CD8-positive, alpha-beta memory T cell (primary cell): ENCODE measurements at regions not wholly inside any gene's neighbourhood (a gene's known extent, or its start where the extent isn't known, plus 50 kb on each side); places are given as distances from the start of the nearest gene placed in this dataset.

ENCODE experiments used
- CTCF ChIA-PET: fragments of 350-600 bp; sonication (Branson Sonifier 250); formaldehyde crosslinking; loops from one replicate; lab custom pipeline; 2021; ENCODE audit warnings: antibody characterized with exemption; lab: Charles Lee
- POLR2A ChIA-PET: fragments of 350-600 bp; sonication (Branson Sonifier 250); formaldehyde crosslinking; loops from one replicate; lab custom pipeline; 2021; ENCODE audit warnings: antibody characterized with exemption; lab: Charles Lee
- DNase-seq, 5 donors: peaks; one replicate each; pipeline versions ENCODE4 v3.0.0 to v3.0.0-alpha.2; 2020 to 2022; ENCODE audit warnings: mixed read lengths in 1 of 5
- H3K27ac ChIP-seq: one replicate; pipeline ENCODE4 v1.7.0; 2013; ENCODE audit warnings: low read depth, mild to moderate bottlenecking, low read length, moderate library complexity
- H3K27me3 ChIP-seq: 2 replicates; pipeline ENCODE4 v1.7.0; 2013; ENCODE audit warnings: low read length, mild to moderate bottlenecking; ENCODE audit not compliant: insufficient read depth, poor library complexity, severe bottlenecking
- H3K36me3 ChIP-seq: 2 replicates; pipeline ENCODE4 v1.7.0; 2013; ENCODE audit warnings: mild to moderate bottlenecking, low read length, moderate library complexity; ENCODE audit not compliant: insufficient read depth
- H3K4me1 ChIP-seq: 2 replicates; pipeline ENCODE4 v1.7.0; 2013; ENCODE audit warnings: mild to moderate bottlenecking, low read length, moderate library complexity; ENCODE audit not compliant: insufficient read depth
- H3K4me3 ChIP-seq: 2 replicates; pipeline ENCODE4 v1.7.0; 2013; ENCODE audit warnings: mild to moderate bottlenecking, low read length
- H3K9me3 ChIP-seq: 2 replicates; pipeline ENCODE4 v1.7.0; 2013; ENCODE audit warnings: mild to moderate bottlenecking, low read length
- H3K27ac Mint-ChIP-seq, 8 donors: one replicate each; pipeline ENCODE4 v1.8.0; 2020 to 2021; ENCODE audit warnings: mixed read lengths in 8 of 8, mild to moderate bottlenecking in 6 of 8, inconsistent platforms in 3 of 8, moderate library complexity in 3 of 8
- H3K27me3 Mint-ChIP-seq, 2 donors: one replicate each; pipeline ENCODE4 v1.8.0; 2020 to 2021; ENCODE audit warnings: mixed read lengths in 2 of 2, mild to moderate bottlenecking in 1 of 2, moderate library complexity in 1 of 2
- H3K36me3 Mint-ChIP-seq, 3 donors: one replicate each; pipeline ENCODE4 v1.8.0; 2020 to 2021; ENCODE audit warnings: mixed read lengths in 3 of 3, inconsistent platforms in 1 of 3, mild to moderate bottlenecking in 1 of 3
- H3K4me1 Mint-ChIP-seq, 3 donors: one replicate each; pipeline ENCODE4 v1.8.0; 2020 to 2021; ENCODE audit warnings: mixed read lengths in 3 of 3, inconsistent platforms in 1 of 3, mild to moderate bottlenecking in 1 of 3
- H3K4me3 Mint-ChIP-seq, 7 donors: one replicate each; pipeline ENCODE4 v1.8.0; 2020 to 2021; ENCODE audit warnings: mixed read lengths in 7 of 7, mild to moderate bottlenecking in 6 of 7, moderate library complexity in 4 of 7, inconsistent platforms in 2 of 7
- H3K9me3 Mint-ChIP-seq, 5 donors: one replicate each; pipeline ENCODE4 v1.8.0; 2020 to 2022; ENCODE audit warnings: mixed read lengths in 5 of 5, mild to moderate bottlenecking in 3 of 5, moderate library complexity in 2 of 5, inconsistent platforms in 1 of 5

DNA sequence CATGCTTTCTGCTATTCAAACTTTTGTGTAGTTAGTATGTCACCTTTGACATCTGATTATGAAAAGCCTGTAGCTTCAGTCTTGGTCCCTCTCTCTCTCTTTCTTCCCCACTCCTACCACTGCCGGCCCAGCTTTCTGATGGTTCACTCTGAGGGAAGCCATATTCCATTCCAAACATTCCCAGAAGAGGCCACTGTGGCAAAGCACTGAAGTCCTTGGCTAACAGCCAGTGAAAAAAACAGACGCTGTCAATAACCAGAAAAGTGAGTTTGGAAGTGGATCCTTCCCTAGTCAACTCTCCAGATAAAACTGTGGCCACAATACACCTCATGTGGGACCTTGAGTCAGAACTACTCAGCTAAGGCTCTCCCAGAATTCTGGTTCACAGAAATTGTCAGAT is 950.7 kb upstream of the PHF14 start:
- ChIA-PET CTCF (no interaction called here), POLR2A (no interaction called here)
- H3K9me3 Mint-ChIP-seq = peaks cover 0 to 19% (median 11%) of the 10 kb centered on the region in 5 donors
- H3K27me3 Mint-ChIP-seq = no peaks in the 10 kb centered on the region
- no peaks in the 10 kb centered on the region for H3K36me3 Mint-ChIP-seq
- Histone ChIP-seq H3K27me3 (no peaks in the 10 kb centered on the region), H3K27ac (no peak overlapping the region), H3K4me3 (no peak overlapping the region), H3K9me3 (no peaks in the 10 kb centered on the region), H3K4me1 (no peaks in the 10 kb centered on the region), H3K36me3 (no peaks in the 10 kb centered on the region)
- H3K27ac Mint-ChIP-seq = no peak overlapping the region
- H3K4me1 Mint-ChIP-seq = no peaks in the 10 kb centered on the region
- H3K4me3 Mint-ChIP-seq = no peak overlapping the region
- no peak for DNase-seq

DNA sequence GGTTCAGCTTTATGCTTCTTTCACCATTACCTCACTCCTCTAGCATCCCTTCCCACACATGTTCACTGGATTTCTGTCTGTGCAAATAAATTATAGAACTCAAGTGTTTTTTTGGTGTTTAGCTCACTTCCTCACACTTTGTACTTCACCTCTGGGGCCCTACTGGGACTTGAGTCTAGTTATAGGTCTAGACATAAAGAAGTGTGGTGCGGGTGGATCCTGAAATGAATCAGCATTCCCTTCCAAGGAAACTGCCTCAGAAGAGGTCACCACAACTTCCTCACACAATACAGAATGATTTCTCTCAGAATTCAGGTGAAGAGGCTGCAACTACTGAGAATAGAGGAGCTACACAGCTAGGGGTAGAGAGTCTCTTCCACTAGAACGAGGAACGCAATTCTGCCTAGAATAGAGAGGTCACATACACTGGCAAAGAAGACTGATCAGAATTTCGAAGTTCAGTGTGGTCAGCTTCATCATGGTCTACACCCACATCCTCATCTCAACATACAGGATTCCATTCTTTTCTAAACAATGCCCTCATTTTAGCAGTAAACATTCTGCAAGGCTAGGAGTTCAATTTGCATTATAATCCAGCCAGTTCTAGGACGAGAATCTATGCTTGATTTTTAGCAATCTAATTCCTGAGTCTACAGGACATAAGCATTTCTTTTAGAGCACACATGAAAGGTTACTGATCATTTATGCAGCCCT is 938.7 kb upstream of the PHF14 start:
- no peaks in the 10 kb centered on the region for H3K4me1 Mint-ChIP-seq
- H3K4me3 Mint-ChIP-seq = no peak overlapping the region
- Histone ChIP-seq H3K9me3 (no peaks in the 10 kb centered on the region), H3K27ac (no peak overlapping the region), H3K4me3 (no peak overlapping the region), H3K27me3 (no peaks in the 10 kb centered on the region), H3K4me1 (no peaks in the 10 kb centered on the region), H3K36me3 (no peaks in the 10 kb centered on the region)
- peaks cover 0 to 10% (median 4%) of the 10 kb centered on the region in 5 donors for H3K9me3 Mint-ChIP-seq
- no peaks in the 10 kb centered on the region for H3K27me3 Mint-ChIP-seq
- ChIA-PET POLR2A (no interaction called here), CTCF (no interaction called here)
- peaks cover 0 to 1% (median 0%) of the 10 kb centered on the region in 3 donors for H3K36me3 Mint-ChIP-seq
- no peak for DNase-seq
- H3K27ac Mint-ChIP-seq = no peak overlapping the region

DNA sequence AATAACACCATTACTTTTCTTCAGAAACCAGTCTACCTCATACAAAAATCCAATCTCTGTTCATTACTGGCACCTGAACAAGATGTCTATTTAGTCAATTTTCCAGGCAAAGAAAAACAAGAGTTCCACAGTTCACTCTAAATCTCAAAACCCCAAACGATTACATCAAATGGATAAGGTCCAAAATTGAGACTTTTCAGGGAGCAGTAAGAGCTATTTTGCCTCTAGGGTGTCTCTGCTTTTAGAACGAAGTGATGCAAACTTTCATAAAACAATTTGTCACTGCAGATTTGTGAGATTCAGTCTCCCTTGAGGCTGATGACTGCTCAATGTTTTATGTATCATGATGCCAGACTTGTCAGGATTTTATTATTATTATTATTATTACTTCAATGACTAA is 937.0 kb upstream of the PHF14 start:
- no peaks in the 10 kb centered on the region for H3K27me3 ChIP-seq
- ChIA-PET CTCF (no interaction called here), POLR2A (no interaction called here)
- H3K27ac Mint-ChIP-seq = no peak overlapping the region
- no peaks in the 10 kb centered on the region for H3K9me3 ChIP-seq
- no peaks in the 10 kb centered on the region for H3K4me1 ChIP-seq
- H3K9me3 Mint-ChIP-seq = peaks cover 0 to 8% (median 4%) of the 10 kb centered on the region in 5 donors
- no peaks in the 10 kb centered on the region for H3K27me3 Mint-ChIP-seq
- no peak overlapping the region for H3K27ac ChIP-seq
- H3K4me3 Mint-ChIP-seq = no peak overlapping the region
- no peak overlapping the region for H3K4me3 ChIP-seq
- DNase-seq = no peak
- no peaks in the 10 kb centered on the region for H3K36me3 ChIP-seq
- no peaks in the 10 kb centered on the region for H3K4me1 Mint-ChIP-seq
- peaks cover 0 to 1% (median 0%) of the 10 kb centered on the region in 3 donors for H3K36me3 Mint-ChIP-seq

DNA sequence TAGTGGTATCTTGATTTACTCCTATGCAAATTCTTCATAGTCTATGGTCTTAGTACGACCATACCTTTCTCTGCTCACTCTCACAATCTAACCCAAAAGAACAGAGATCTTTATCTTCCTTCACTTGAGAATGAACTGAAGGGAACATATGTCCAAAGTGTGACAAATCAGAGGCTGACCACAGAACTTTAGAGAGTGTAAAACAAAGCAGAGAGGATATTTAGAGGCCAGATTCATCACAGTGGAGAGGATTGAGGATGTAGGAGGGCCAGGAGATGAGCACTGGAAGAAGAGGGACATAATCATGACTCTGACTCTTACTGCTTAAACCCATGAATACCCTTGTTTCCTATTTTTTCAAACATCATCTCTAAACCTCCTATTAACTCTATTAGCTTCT is 935.3 kb upstream of the PHF14 start:
- H3K27ac ChIP-seq = no peak overlapping the region
- Mint-ChIP-seq H3K36me3 (peaks cover 0 to 1% (median 0%) of the 10 kb centered on the region in 3 donors), H3K4me1 (no peaks in the 10 kb centered on the region), H3K4me3 (no peak overlapping the region), H3K9me3 (peaks cover 0 to 8% (median 2%) of the 10 kb centered on the region in 5 donors), H3K27ac (no peak overlapping the region), H3K27me3 (no peaks in the 10 kb centered on the region)
- CTCF ChIA-PET = no interaction called here
- no peak overlapping the region for H3K4me3 ChIP-seq
- H3K4me1 ChIP-seq = no peaks in the 10 kb centered on the region
- no peak for DNase-seq
- H3K9me3 ChIP-seq = no peaks in the 10 kb centered on the region
- H3K36me3 ChIP-seq = no peaks in the 10 kb centered on the region
- POLR2A ChIA-PET = no interaction called here
- no peaks in the 10 kb centered on the region for H3K27me3 ChIP-seq

DNA sequence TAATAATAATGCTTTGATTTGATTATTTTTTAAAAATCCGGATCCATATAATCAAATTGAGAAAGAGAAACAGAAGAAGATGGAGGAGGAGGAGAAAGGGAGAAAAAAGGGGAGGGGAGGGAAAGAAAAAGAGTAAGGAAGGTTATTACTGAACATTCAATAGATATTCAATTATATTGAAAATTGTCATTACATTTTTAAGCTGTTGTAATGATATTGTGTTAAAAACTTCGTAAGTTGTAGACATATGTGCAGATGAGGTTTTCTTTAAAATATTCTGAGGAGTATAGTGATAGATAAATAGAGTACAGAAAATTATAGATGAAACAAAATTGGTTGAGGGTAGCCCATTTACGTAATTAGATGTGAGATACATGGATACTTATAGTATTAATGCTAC is 933.0 kb upstream of the PHF14 start:
- no peaks in the 10 kb centered on the region for H3K36me3 Mint-ChIP-seq
- no peaks in the 10 kb centered on the region for H3K27me3 ChIP-seq
- no peaks in the 10 kb centered on the region for H3K4me1 ChIP-seq
- no peak overlapping the region for H3K4me3 Mint-ChIP-seq
- no peak overlapping the region for H3K27ac ChIP-seq
- H3K27me3 Mint-ChIP-seq = no peaks in the 10 kb centered on the region
- H3K9me3 ChIP-seq = no peaks in the 10 kb centered on the region
- CTCF ChIA-PET = no interaction called here
- H3K36me3 ChIP-seq = no peaks in the 10 kb centered on the region
- no peaks in the 10 kb centered on the region for H3K4me1 Mint-ChIP-seq
- no peak for DNase-seq
- no peak overlapping the region for H3K27ac Mint-ChIP-seq
- H3K4me3 ChIP-seq = no peak overlapping the region
- peaks cover 0 to 5% (median 0%) of the 10 kb centered on the region in 5 donors for H3K9me3 Mint-ChIP-seq
- POLR2A ChIA-PET = no interaction called here

DNA sequence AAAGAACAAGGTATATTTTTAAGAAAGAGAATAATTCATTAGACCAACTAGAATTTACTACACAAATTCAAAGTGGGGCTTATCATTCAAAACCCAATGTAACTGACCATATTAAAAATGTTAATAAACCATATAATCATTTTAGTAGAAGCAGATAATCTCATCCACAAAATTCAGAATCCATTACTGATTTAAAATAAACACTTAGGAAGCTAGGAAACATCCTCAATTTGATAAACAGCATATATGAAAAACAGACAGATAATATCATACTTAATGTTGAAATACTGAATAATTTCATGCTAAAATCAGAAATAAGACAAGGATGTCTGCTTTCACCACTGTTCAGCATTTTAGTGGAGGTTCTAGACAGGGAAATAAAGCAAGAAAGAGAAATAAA is 902.8 kb upstream of the PHF14 start:
- Mint-ChIP-seq H3K36me3 (no peaks in the 10 kb centered on the region), H3K27ac (no peak overlapping the region), H3K27me3 (peaks cover 0 to 1% of the 10 kb centered on the region in 2 donors), H3K4me3 (no peak overlapping the region), H3K4me1 (no peaks in the 10 kb centered on the region), H3K9me3 (peaks cover 0 to 21% (median 6%) of the 10 kb centered on the region in 5 donors)
- ChIA-PET POLR2A (no interaction called here), CTCF (no interaction called here)
- Histone ChIP-seq H3K27ac (no peak overlapping the region), H3K27me3 (no peaks in the 10 kb centered on the region), H3K4me3 (no peak overlapping the region), H3K4me1 (no peaks in the 10 kb centered on the region), H3K9me3 (no peaks in the 10 kb centered on the region), H3K36me3 (no peaks in the 10 kb centered on the region)
- no peak for DNase-seq

DNA sequence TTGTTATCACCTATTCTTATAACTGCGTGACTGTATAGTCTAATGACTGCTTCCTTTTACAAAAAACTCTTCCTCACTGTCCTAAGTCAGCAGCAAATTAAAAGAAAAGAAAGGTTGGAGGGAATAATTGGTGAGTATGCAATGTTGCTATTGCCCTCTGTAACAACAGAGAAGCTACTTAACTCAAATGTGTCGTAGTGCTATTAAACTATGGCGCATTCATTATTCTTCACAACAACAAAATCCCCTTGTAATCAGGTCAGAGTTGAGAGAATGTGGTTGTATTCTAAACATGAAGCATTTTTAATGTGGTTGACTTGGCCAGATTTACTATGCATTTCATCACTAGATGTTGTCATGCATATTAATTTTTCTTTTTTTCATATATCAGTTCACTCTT is 897.8 kb upstream of the PHF14 start:
- Histone ChIP-seq H3K27ac (no peak overlapping the region), H3K27me3 (no peaks in the 10 kb centered on the region), H3K4me3 (no peak overlapping the region), H3K4me1 (no peaks in the 10 kb centered on the region), H3K36me3 (no peaks in the 10 kb centered on the region), H3K9me3 (no peaks in the 10 kb centered on the region)
- Mint-ChIP-seq H3K36me3 (no peaks in the 10 kb centered on the region), H3K27ac (no peak overlapping the region), H3K27me3 (peaks cover 0 to 1% of the 10 kb centered on the region in 2 donors), H3K9me3 (peaks cover 1 to 16% (median 7%) of the 10 kb centered on the region in 5 donors), H3K4me1 (no peaks in the 10 kb centered on the region), H3K4me3 (no peak overlapping the region)
- no peak for DNase-seq
- ChIA-PET CTCF (no interaction called here), POLR2A (no interaction called here)

DNA sequence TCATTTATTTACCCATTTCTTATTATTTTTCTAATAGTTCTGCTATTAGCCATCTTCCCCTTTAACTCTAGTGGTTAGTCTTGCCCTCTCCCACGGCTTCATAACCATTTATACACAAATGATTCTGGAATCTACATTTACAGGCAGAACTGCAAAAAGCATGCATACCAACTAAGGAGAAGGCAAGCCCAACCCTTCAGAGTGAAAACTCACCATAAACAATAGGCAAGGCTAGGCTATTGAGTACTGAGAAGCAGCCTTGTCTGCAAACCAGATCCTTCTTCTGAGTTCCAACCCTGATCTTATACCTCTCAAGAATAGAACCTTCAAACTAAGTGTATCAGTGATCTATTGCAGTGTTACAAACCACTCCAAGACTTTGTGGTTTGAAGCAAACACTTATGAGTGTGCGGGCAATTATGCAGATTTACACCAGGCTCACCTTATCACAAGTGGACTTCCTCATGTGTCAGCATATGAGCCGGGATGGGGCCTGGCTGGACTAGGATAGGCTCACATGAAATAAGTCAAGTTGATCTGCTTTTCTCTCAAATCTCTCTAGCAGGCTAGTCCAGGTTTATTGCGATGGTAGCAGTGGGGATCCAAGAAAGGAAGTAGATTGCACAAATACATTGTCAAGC is 896.9 kb upstream of the PHF14 start:
- DNase-seq = no peak
- Histone ChIP-seq H3K36me3 (no peaks in the 10 kb centered on the region), H3K9me3 (no peaks in the 10 kb centered on the region), H3K4me3 (no peak overlapping the region), H3K27me3 (no peaks in the 10 kb centered on the region), H3K4me1 (no peaks in the 10 kb centered on the region), H3K27ac (no peak overlapping the region)
- Mint-ChIP-seq H3K9me3 (peaks cover 1 to 16% (median 5%) of the 10 kb centered on the region in 5 donors), H3K36me3 (no peaks in the 10 kb centered on the region), H3K27ac (no peak overlapping the region), H3K27me3 (peaks cover 0 to 1% of the 10 kb centered on the region in 2 donors), H3K4me3 (no peak overlapping the region), H3K4me1 (no peaks in the 10 kb centered on the region)
- ChIA-PET CTCF (no interaction called here), POLR2A (no interaction called here)
